ENCODE measurements at regions not wholly inside any gene's neighbourhood (a gene's known extent, or its start where the extent isn't known, plus 50 kb on each side); places are given as distances from the start of the nearest gene placed in this dataset.

DNA sequence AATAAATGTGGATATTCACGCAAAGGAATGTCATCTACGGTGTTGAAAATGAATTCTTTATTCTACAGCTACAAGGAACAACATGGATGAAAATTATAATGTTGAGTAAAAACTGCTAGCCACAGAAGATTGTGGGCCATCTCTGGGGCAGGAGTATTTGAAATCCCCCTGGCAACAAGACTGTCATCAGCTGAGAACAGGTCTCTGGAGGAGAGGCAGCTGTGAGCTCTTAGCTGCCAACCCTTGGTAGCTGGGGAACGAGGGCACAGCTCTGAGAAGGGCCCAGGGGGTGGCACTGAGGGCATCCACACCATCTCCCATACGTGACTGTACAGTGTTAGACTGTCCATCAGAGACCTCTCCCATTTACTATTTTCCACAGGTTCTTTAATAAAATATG lies 340.1 kb upstream of the MGMT start (continued):
- TF ChIP-seq FOXA1 (IDR thresholded peaks at IDR 0.05) (no peak), FOXA2 (IDR thresholded peaks at IDR 0.05) (no peak), NR2F2 (IDR thresholded peaks at IDR 0.05) (no peak), TAF1 (conservative IDR thresholded peaks at IDR 0.05) (no peak)
- TF ChIP-seq, protein P1, sequence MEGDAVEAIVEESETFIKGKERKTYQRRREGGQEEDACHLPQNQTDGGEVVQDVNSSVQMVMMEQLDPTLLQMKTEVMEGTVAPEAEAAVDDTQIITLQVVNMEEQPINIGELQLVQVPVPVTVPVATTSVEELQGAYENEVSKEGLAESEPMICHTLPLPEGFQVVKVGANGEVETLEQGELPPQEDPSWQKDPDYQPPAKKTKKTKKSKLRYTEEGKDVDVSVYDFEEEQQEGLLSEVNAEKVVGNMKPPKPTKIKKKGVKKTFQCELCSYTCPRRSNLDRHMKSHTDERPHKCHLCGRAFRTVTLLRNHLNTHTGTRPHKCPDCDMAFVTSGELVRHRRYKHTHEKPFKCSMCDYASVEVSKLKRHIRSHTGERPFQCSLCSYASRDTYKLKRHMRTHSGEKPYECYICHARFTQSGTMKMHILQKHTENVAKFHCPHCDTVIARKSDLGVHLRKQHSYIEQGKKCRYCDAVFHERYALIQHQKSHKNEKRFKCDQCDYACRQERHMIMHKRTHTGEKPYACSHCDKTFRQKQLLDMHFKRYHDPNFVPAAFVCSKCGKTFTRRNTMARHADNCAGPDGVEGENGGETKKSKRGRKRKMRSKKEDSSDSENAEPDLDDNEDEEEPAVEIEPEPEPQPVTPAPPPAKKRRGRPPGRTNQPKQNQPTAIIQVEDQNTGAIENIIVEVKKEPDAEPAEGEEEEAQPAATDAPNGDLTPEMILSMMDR (IDR thresholded peaks at IDR 0.05; ENCODE audit: low read depth, low read length, missing input control) = no peak

DNA sequence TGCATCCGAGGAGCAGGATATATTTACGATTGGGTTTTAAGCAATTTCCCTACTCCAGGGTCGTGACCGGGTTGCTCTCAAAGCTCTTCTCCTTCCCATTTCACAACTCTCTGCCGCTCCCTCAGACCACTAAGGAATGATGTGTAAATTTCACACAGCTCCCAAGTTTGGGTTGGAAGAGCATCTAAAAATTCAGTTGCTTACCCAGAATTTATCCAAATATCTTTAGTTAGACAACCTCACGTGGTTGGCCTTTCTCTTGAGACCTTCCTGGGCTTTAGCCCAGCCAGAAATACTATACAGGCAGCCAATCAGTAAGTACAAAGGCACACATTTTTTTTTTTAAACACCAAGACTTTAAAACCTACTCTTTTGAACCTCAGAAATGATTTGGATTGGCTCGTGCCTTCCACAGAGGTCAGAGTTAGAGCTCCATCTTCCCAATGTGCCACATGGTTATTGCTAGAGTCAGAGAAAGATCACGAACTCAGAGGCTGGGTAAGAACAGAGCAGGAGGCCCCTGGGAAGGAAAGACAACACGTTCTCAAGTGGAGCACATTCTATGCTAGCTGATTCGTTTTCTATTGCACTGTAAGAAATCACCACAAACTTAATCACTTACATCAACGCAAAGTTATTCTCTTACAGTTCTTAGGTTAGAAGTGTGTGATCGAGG lies 335.4 kb upstream of the MGMT start:
- Histone ChIP-seq H3K27me3 (ENCODE audit: control insufficient read depth in 4 of 4, insufficient read depth in 4 of 4, low read length in 3 of 4) (no peaks in the 10 kb centered on the region), H3K27ac (ENCODE audit: low read depth in 1 of 2, low read length in 2 of 2) (no peak overlapping the region), H3K36me3 (ENCODE audit: control insufficient read depth in 4 of 4, insufficient read depth in 3 of 4, low read depth in 1 of 4, low read length in 3 of 4) (no peaks in the 10 kb centered on the region), H3K4me3 (ENCODE audit: low read depth in 1 of 3, low read length in 3 of 3) (no peak overlapping the region), H3K9ac (ENCODE audit: low read depth in 1 of 2, low read length in 2 of 2) (no peak overlapping the region), H3K9me3 (ENCODE audit: control insufficient read depth in 4 of 4, low read length in 3 of 4) (no peaks in the 10 kb centered on the region), H3K4me1 (ENCODE audit: control insufficient read depth in 4 of 4, insufficient read depth in 4 of 4, low read length in 3 of 4) (no peaks in the 10 kb centered on the region)
- 78% methylated on average over 12 of the region's 12 CpGs for WGBS
- no peak for TF ChIP-seq SP1 (IDR thresholded peaks at IDR 0.05)
- no peak for TF ChIP-seq EGR1 (IDR thresholded peaks at IDR 0.05; ENCODE audit: low read depth in 2 of 2)
- no peak for TF ChIP-seq HNF4A (conservative IDR thresholded peaks at IDR 0.05)
- no peak for TF ChIP-seq GABPA (IDR thresholded peaks at IDR 0.05 in 1 of 2, conservative IDR thresholded peaks at IDR 0.05 in 1 of 2)
- TF ChIP-seq NR2F2 (IDR thresholded peaks at IDR 0.05) = no peak
- TF ChIP-seq FOXA2 (IDR thresholded peaks at IDR 0.05) = no peak
- no peak for TF ChIP-seq RXRA (IDR thresholded peaks at IDR 0.05)
- TF ChIP-seq, protein P2, sequence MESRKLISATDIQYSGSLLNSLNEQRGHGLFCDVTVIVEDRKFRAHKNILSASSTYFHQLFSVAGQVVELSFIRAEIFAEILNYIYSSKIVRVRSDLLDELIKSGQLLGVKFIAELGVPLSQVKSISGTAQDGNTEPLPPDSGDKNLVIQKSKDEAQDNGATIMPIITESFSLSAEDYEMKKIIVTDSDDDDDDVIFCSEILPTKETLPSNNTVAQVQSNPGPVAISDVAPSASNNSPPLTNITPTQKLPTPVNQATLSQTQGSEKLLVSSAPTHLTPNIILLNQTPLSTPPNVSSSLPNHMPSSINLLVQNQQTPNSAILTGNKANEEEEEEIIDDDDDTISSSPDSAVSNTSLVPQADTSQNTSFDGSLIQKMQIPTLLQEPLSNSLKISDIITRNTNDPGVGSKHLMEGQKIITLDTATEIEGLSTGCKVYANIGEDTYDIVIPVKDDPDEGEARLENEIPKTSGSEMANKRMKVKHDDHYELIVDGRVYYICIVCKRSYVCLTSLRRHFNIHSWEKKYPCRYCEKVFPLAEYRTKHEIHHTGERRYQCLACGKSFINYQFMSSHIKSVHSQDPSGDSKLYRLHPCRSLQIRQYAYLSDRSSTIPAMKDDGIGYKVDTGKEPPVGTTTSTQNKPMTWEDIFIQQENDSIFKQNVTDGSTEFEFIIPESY (IDR thresholded peaks at IDR 0.05) = no peak
- TF ChIP-seq, protein P3, sequence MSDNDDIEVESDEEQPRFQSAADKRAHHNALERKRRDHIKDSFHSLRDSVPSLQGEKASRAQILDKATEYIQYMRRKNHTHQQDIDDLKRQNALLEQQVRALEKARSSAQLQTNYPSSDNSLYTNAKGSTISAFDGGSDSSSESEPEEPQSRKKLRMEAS (IDR thresholded peaks at IDR 0.05) = no peak
- TF ChIP-seq, protein P4, sequence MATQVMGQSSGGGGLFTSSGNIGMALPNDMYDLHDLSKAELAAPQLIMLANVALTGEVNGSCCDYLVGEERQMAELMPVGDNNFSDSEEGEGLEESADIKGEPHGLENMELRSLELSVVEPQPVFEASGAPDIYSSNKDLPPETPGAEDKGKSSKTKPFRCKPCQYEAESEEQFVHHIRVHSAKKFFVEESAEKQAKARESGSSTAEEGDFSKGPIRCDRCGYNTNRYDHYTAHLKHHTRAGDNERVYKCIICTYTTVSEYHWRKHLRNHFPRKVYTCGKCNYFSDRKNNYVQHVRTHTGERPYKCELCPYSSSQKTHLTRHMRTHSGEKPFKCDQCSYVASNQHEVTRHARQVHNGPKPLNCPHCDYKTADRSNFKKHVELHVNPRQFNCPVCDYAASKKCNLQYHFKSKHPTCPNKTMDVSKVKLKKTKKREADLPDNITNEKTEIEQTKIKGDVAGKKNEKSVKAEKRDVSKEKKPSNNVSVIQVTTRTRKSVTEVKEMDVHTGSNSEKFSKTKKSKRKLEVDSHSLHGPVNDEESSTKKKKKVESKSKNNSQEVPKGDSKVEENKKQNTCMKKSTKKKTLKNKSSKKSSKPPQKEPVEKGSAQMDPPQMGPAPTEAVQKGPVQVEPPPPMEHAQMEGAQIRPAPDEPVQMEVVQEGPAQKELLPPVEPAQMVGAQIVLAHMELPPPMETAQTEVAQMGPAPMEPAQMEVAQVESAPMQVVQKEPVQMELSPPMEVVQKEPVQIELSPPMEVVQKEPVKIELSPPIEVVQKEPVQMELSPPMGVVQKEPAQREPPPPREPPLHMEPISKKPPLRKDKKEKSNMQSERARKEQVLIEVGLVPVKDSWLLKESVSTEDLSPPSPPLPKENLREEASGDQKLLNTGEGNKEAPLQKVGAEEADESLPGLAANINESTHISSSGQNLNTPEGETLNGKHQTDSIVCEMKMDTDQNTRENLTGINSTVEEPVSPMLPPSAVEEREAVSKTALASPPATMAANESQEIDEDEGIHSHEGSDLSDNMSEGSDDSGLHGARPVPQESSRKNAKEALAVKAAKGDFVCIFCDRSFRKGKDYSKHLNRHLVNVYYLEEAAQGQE (IDR thresholded peaks at IDR 0.05) = no peak
- no peak for TF ChIP-seq TAF1 (conservative IDR thresholded peaks at IDR 0.05)
- TF ChIP-seq, protein P5, sequence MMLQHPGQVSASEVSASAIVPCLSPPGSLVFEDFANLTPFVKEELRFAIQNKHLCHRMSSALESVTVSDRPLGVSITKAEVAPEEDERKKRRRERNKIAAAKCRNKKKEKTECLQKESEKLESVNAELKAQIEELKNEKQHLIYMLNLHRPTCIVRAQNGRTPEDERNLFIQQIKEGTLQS (IDR thresholded peaks at IDR 0.05) = no peak
- no peak for TF ChIP-seq JUND (IDR thresholded peaks at IDR 0.05)
- TF ChIP-seq RAD21 (IDR thresholded peaks at IDR 0.05) = no peak
- TF ChIP-seq, protein P1 (IDR thresholded peaks at IDR 0.05; ENCODE audit: low read depth, low read length, missing input control) = no peak
- TF ChIP-seq FOXA1 (IDR thresholded peaks at IDR 0.05) = no peak
- DNase-seq (ENCODE audit: low spot score) = no peak

Measured in liver (tissue), 8 donors.